Suprapubic skin (tissue), 4 donors: ENCODE measurements at regions not wholly inside any gene's neighbourhood (a gene's known extent, or its start where the extent isn't known, plus 50 kb on each side); places are given as distances from the start of the nearest gene placed in this dataset.

Experiments
- DNase-seq, 2 donors: peaks; one replicate each; pipeline ENCODE4 v3.0.0-alpha.2; 2019; ENCODE audit warnings: low spot score in 2 of 2
- H3K27ac ChIP-seq: fragments of 200-600 bp; sonication (generic); one replicate; pipeline ENCODE4 v1.5.1; 2019
- H3K27me3 ChIP-seq: fragments of 200-600 bp; sonication (generic); one replicate; pipeline ENCODE4 v1.5.1; 2019
- H3K36me3 ChIP-seq: fragments of 200-600 bp; sonication (generic); one replicate; pipeline ENCODE4 v1.5.1; 2019
- H3K4me1 ChIP-seq: fragments of 200-600 bp; sonication (generic); one replicate; pipeline ENCODE4 v1.5.1; 2019
- H3K4me3 ChIP-seq: fragments of 200-600 bp; sonication (generic); one replicate; pipeline ENCODE4 v1.5.1; 2019; ENCODE audit warnings: mild to moderate bottlenecking
- H3K9me3 ChIP-seq: fragments of 200-600 bp; sonication (generic); one replicate; pipeline ENCODE4 v1.5.1; 2019
- CTCF ChIP-seq, 2 donors: fragments of 200-600 bp in 1 of 2; fragments of 450-650 bp in 1 of 2; sonication (generic) in 1 of 2; IDR thresholded peaks; one replicate each; pipeline ENCODE4 v1.5.1; 2016 to 2019; ENCODE audit warnings: antibody characterized with exemption in 2 of 2, mild to moderate bottlenecking in 1 of 2, moderate library complexity in 1 of 2
- EP300 ChIP-seq: sonication (generic); formaldehyde crosslinking; IDR thresholded peaks from one replicate; pipeline ENCODE4 v1.6.1; 2017; ENCODE audit warnings: antibody characterized with exemption
- POLR2A ChIP-seq, 2 donors: fragments of 450-650 bp; IDR thresholded peaks; one replicate each; pipeline ENCODE4 v1.6.1; 2017; ENCODE audit warnings: antibody characterized with exemption in 2 of 2, mild to moderate bottlenecking in 2 of 2, moderate library complexity in 2 of 2
- POLR2AphosphoS5 ChIP-seq, 3 donors: sonication (generic); formaldehyde crosslinking; IDR thresholded peaks; one replicate each; pipeline ENCODE4 v1.6.1; 2017; ENCODE audit warnings: antibody characterized with exemption in 3 of 3
- WGBS: methylation state at CpG from one replicate; pipeline ENCODE4 v1.1.5; 2018; 5-methylcytosine and 5-hydroxymethylcytosine counted together

GRCh38 chr1:239189998-239190512 is 196.3 kb upstream of the CHRM3 start:
- H3K27me3 ChIP-seq = no peaks in the 10 kb centered on the region
- DNase-seq = no peak
- H3K9me3 ChIP-seq = no peaks in the 10 kb centered on the region
- no peaks in the 10 kb centered on the region for H3K4me1 ChIP-seq
- WGBS = 90% methylated on average over 4 of the region's 4 CpGs
- no peaks in the 10 kb centered on the region for H3K36me3 ChIP-seq
- no peak overlapping the region for H3K4me3 ChIP-seq
- H3K27ac ChIP-seq = no peak overlapping the region
- TF ChIP-seq POLR2A (IDR thresholded peaks at IDR 0.05) (no peak), CTCF (IDR thresholded peaks at IDR 0.05) (no peak), POLR2AphosphoS5 (IDR thresholded peaks at IDR 0.05) (no peak), EP300 (no peak)

GRCh38 chr1:239186487-239186886 is 199.9 kb upstream of the CHRM3 start:
- Histone ChIP-seq H3K27ac (no peak overlapping the region), H3K36me3 (no peaks in the 10 kb centered on the region), H3K9me3 (no peaks in the 10 kb centered on the region), H3K4me3 (no peak overlapping the region), H3K4me1 (no peaks in the 10 kb centered on the region), H3K27me3 (no peaks in the 10 kb centered on the region)
- TF ChIP-seq POLR2AphosphoS5 (IDR thresholded peaks at IDR 0.05) = no peak
- no peak for TF ChIP-seq EP300
- WGBS = 67% methylated on average over 1 of the region's 1 CpG
- DNase-seq = no peak

GRCh38 chr1:239185245-239185619 is 201.1 kb upstream of the CHRM3 start:
- no peaks in the 10 kb centered on the region for H3K4me1 ChIP-seq
- no peak for DNase-seq
- no peak for TF ChIP-seq EP300
- TF ChIP-seq POLR2A (IDR thresholded peaks at IDR 0.05) = no peak
- TF ChIP-seq POLR2AphosphoS5 (IDR thresholded peaks at IDR 0.05) = no peak
- no peak for TF ChIP-seq CTCF (IDR thresholded peaks at IDR 0.05)
- 28% methylated on average over 1 of the region's 1 CpG for WGBS
- no peak overlapping the region for H3K4me3 ChIP-seq
- no peaks in the 10 kb centered on the region for H3K36me3 ChIP-seq
- no peaks in the 10 kb centered on the region for H3K27me3 ChIP-seq
- no peaks in the 10 kb centered on the region for H3K9me3 ChIP-seq
- no peak overlapping the region for H3K27ac ChIP-seq

- H3K27ac ChIP-seq = no peak overlapping the region
- no peaks in the 10 kb centered on the region for H3K9me3 ChIP-seq
- no peak for DNase-seq
- H3K4me1 ChIP-seq = no peaks in the 10 kb centered on the region
- H3K36me3 ChIP-seq = no peaks in the 10 kb centered on the region
- TF ChIP-seq EP300 = no peak
- no peak for TF ChIP-seq POLR2A (IDR thresholded peaks at IDR 0.05)
- TF ChIP-seq CTCF (IDR thresholded peaks at IDR 0.05) = no peak
- no peak for TF ChIP-seq POLR2AphosphoS5 (IDR thresholded peaks at IDR 0.05)
- H3K27me3 ChIP-seq = no peaks in the 10 kb centered on the region
- H3K4me3 ChIP-seq = no peak overlapping the region
These were observed 201.7 kb upstream of the CHRM3 start for GRCh38 chr1:239184561-239185244.

GRCh38 chr1:239178961-239179360 is 207.4 kb upstream of the CHRM3 start:
- no peak for TF ChIP-seq POLR2AphosphoS5 (IDR thresholded peaks at IDR 0.05)
- no peak for TF ChIP-seq POLR2A (IDR thresholded peaks at IDR 0.05)
- no peak for TF ChIP-seq EP300
- no peak for TF ChIP-seq CTCF (IDR thresholded peaks at IDR 0.05)
- no peak for DNase-seq
- Histone ChIP-seq H3K27ac (no peak overlapping the region), H3K9me3 (no peaks in the 10 kb centered on the region), H3K4me1 (no peaks in the 10 kb centered on the region), H3K4me3 (no peak overlapping the region), H3K27me3 (no peaks in the 10 kb centered on the region), H3K36me3 (no peaks in the 10 kb centered on the region)
- 55% methylated on average over 3 of the region's 3 CpGs for WGBS

GRCh38 chr1:239174880-239175279 is 211.5 kb upstream of the CHRM3 start:
- no peak for DNase-seq
- no peaks in the 10 kb centered on the region for H3K4me1 ChIP-seq
- no peaks in the 10 kb centered on the region for H3K36me3 ChIP-seq
- no peak overlapping the region for H3K4me3 ChIP-seq
- no peaks in the 10 kb centered on the region for H3K27me3 ChIP-seq
- H3K27ac ChIP-seq = no peak overlapping the region
- no peaks in the 10 kb centered on the region for H3K9me3 ChIP-seq
- TF ChIP-seq POLR2A (IDR thresholded peaks at IDR 0.05) (no peak), CTCF (IDR thresholded peaks at IDR 0.05) (no peak), POLR2AphosphoS5 (IDR thresholded peaks at IDR 0.05) (no peak), EP300 (no peak)
- 84% methylated on average over 3 of the region's 3 CpGs for WGBS
